HuH-7.5 (cell line): ENCODE measurements at regions not wholly inside any gene's neighbourhood (a gene's known extent, or its start where the extent isn't known, plus 50 kb on each side); places are given as distances from the start of the nearest gene placed in this dataset.

Experiments used
- DNase-seq: peaks from one replicate; pipeline ENCODE4 v3.0.0; 2011; ENCODE audit warnings: low spot score

- peak; percentile 67 for DNase-seq
Observed at GRCh38 chr14:104370256-104370870, 209.2 kb upstream of the C14orf180 start.

- DNase-seq: no peak
Observed at GRCh38 chr14:104371031-104371430, 208.5 kb upstream of the C14orf180 start.

- DNase-seq: no peak
Observed at GRCh38 chr14:104371917-104372316, 207.6 kb upstream of the C14orf180 start.

- no peak for DNase-seq
Observed at GRCh38 chr14:104372390-104373054, 207.0 kb upstream of the C14orf180 start.

GRCh38 chr14:104373055-104373854 lies 206.3 kb upstream of the C14orf180 start:
- DNase-seq: no peak

- DNase-seq: no peak
Observed at GRCh38 chr14:104373855-104374717, 205.5 kb upstream of the C14orf180 start.

GRCh38 chr14:104374718-104375080 lies 204.9 kb upstream of the C14orf180 start:
- DNase-seq: no peak

GRCh38 chr14:104375551-104376201 lies 203.9 kb upstream of the C14orf180 start:
- no peak for DNase-seq

GRCh38 chr14:104376202-104377140 lies 203.1 kb upstream of the C14orf180 start:
- no peak for DNase-seq

GRCh38 chr14:104377256-104377655 lies 202.3 kb upstream of the C14orf180 start:
- DNase-seq: no peak

- no peak for DNase-seq
Observed at GRCh38 chr14:104378698-104379113, 200.9 kb upstream of the C14orf180 start.

GRCh38 chr14:104382361-104383087 lies 197.0 kb upstream of the C14orf180 start:
- no peak for DNase-seq

- DNase-seq: no peak
Observed at GRCh38 chr14:104383088-104383995, 196.2 kb upstream of the C14orf180 start.

GRCh38 chr14:104383996-104384775 lies 195.4 kb upstream of the C14orf180 start:
- no peak for DNase-seq

- DNase-seq: no peak
Observed at GRCh38 chr14:104384776-104385071, 194.8 kb upstream of the C14orf180 start.

GRCh38 chr14:104385111-104385510 lies 194.5 kb upstream of the C14orf180 start:
- DNase-seq: no peak

- DNase-seq: no peak
Observed at GRCh38 chr14:104385531-104386101, 193.9 kb upstream of the C14orf180 start.
